Fibroblast of lung (primary cell): ENCODE measurements at regions not wholly inside any gene's neighbourhood (a gene's known extent, or its start where the extent isn't known, plus 50 kb on each side); places are given as distances from the start of the nearest gene placed in this dataset.

Experiments
- EZH2 ChIP-seq: IDR thresholded peaks from 2 replicates; pipeline ENCODE4 v1.5.1; 2012; ENCODE audit warnings: low read length, control low read depth, mild to moderate bottlenecking; ENCODE audit errors: missing control alignments
- TF ChIP-seq, protein P1 (sequence below), 2 donors: IDR thresholded peaks in 1 of 2; conservative IDR thresholded peaks in 1 of 2; 1 replicate in 1 of 2; 2 replicates in 1 of 2; pipeline ENCODE4 v1.5.1; 2011 to 2012; ENCODE audit warnings: low read length in 2 of 2, control low read depth in 1 of 2, inconsistent platforms in 1 of 2, low read depth in 1 of 2, mild to moderate bottlenecking in 1 of 2

- TF ChIP-seq, protein P1, sequence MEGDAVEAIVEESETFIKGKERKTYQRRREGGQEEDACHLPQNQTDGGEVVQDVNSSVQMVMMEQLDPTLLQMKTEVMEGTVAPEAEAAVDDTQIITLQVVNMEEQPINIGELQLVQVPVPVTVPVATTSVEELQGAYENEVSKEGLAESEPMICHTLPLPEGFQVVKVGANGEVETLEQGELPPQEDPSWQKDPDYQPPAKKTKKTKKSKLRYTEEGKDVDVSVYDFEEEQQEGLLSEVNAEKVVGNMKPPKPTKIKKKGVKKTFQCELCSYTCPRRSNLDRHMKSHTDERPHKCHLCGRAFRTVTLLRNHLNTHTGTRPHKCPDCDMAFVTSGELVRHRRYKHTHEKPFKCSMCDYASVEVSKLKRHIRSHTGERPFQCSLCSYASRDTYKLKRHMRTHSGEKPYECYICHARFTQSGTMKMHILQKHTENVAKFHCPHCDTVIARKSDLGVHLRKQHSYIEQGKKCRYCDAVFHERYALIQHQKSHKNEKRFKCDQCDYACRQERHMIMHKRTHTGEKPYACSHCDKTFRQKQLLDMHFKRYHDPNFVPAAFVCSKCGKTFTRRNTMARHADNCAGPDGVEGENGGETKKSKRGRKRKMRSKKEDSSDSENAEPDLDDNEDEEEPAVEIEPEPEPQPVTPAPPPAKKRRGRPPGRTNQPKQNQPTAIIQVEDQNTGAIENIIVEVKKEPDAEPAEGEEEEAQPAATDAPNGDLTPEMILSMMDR (conservative IDR thresholded peaks at IDR 0.05 in 1 of 2, IDR thresholded peaks at IDR 0.05 in 1 of 2; ENCODE audit: low read depth in 1 of 2, low read length in 2 of 2), result no peak
- TF ChIP-seq EZH2, result no peak
Measured at GRCh38 chr21:18917622-18918021, 514.0 kb upstream of the TMPRSS15 start.
